ENCODE measurements at regions not wholly inside any gene's neighbourhood (a gene's known extent, or its start where the extent isn't known, plus 50 kb on each side); places are given as distances from the start of the nearest gene placed in this dataset.
"Not testable (repeated sequence)": the region's sequence is repeated elsewhere in the genome, so short reads cannot be mapped to it uniquely, and the experiment has no call there.

DNA sequence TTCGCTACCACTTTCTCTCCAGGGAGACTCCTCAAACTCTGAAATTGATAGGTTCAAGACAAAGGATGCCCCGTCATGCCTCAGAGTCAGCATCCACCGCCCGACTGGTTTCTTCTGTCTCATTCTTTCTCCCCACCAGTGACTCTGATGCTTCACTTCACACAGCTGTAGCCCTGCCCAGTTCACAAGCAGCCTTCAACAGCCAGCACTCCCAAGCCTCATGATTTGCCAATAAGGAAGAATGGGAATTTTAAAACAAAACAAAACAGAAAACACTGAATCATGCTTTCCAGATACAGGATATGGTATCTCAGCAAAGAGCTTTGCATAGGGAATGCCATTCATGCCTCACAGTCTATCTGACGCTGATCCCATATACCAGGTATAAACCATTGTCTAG is 371.2 kb upstream of the RORB start:
- in situ Hi-C loops (cut with MboI; ENCODE audit: low sequenced_read_pairs), result no loop called here

DNA sequence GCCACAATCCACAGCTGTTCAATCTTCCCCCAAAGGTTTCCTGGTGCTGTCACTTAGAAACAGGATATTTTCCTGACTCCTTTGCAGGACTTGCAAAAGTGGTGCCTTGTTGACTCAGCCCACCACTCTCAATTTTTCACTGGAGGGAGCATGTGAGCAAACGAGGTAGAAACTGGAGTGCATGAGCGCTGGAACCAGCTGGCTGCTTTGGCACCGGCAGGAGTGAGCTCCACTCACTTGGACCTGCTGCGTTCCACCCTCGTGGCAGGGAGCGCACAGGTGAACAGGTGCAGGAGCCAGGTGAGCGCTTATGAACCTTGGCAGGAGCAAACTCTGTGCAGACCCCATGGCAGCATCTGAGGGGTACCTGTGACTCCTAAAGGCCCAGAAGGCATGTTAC is 364.1 kb upstream of the RORB start:
- in situ Hi-C loops (cut with MboI; ENCODE audit: low sequenced_read_pairs), result no loop called here

DNA sequence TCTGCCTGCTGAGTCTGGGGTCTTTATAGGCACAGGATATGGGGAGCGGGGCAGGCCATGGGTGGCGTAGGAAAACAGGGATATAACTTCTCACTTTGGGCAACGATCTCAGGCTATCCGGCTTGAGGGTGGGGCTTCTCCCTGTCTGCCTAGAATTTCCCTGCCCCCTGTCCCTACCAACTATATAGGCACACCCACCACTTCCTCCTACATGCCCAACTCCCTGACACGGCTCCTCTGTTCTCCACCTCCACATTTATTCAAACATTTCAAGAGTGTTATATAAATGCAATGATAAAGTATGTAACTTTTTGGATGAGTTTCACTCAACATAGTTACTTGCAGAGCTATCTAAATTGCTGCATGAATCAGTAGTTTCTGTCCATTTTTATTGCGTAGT is 363.2 kb upstream of the RORB start:
- in situ Hi-C loops (cut with MboI; ENCODE audit: low sequenced_read_pairs), result no loop called here

DNA sequence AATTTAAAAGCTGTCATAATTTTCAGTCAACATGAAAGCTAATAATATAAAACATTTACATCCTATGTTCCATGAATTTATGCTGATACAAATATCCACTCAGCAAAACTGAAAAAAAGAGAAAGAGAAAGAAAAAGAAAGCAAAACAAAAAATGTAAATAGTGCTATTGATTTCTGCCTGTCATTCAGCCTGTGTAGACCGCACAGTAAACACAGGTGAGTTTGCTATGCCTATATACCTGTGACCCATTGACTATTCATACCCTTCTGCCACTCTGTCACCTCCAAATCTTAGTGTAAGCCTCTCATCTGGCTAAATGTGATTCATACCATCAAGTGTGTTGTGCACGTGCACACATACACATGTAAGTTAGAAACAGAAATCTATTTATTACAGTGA is 359.0 kb upstream of the RORB start:
- in situ Hi-C loops (cut with MboI; ENCODE audit: low sequenced_read_pairs), result no loop called here

DNA sequence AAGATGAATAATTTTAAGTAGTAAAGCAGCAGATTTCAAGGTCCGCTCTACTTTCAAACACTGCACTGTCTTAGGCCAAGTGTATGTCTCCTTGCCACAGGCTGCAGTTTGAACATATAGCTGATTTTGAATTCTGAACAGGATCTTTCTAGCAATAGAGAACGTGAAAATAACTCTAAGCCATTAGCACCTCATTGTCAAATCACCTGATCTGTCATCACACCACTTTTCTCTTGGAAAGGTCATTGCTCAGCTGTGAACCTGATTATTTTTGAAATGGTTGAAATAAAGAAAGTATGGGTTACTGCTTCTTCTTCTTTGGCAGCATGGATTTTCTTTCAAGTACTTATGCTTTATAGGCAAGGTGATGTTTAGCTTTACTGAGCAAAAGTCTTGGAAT is 357.0 kb upstream of the RORB start:
- in situ Hi-C loops (cut with MboI; ENCODE audit: low sequenced_read_pairs), result no loop called here

DNA sequence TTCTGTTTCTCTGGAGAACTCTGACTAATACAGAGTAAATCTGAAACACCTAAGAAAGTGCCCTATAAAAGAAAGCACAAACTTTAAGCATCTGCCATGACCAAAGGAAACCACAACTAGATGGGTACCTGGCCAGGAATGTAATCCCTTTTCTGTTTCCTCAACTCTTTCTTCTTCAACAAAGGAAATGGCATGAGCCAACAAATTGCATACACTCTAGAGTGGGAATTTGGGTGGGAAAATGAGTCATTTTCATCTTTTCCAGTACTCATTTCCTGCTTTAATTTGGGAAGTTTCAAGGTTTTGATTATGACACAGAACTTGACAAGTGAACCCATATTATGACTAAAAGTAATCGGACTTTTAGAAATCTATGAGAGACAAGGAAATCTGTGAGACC is 349.2 kb upstream of the RORB start:
- in situ Hi-C loops (cut with MboI; ENCODE audit: low sequenced_read_pairs), result no loop called here

DNA sequence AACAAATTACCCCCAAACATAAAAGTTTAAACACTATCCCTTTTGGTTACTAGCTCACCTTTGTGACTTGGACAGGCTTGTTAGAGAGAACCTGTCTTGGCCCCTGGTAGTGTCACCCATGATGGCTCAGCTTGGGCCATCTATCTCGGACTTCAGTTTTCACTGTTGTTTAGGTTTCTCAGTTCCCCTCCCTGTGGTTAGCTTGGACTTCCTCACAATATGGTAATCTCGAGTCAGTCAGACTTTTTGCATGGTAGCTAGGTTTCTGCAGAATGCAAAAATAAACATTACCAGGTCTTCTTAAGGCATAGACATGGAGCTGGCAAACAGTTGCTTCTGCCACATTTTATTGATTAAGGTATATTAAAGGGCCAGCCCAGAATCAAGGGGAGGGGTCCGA is 324.3 kb upstream of the RORB start:
- in situ Hi-C loops (cut with MboI; ENCODE audit: low sequenced_read_pairs), result no loop called here

DNA sequence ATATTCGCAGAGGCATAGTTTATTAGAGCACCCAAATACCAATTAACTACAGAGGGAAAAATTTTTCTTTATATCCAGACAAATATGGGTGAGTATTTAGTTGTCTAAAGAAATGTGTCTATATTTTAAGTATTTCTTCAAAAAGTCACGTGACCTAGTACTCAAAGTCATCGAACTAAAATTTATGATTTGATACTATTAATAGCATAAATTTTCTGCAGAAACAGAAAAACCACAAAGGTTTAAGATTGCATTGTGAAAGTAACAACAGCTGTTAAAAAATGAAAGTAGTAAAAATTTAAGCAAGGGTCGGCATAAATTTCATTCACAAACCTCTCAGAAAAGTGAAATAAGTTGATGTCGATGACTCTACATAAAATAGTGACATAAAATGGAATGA is 323.9 kb upstream of the RORB start:
- in situ Hi-C loops (cut with MboI; ENCODE audit: low sequenced_read_pairs), result no loop called here

DNA sequence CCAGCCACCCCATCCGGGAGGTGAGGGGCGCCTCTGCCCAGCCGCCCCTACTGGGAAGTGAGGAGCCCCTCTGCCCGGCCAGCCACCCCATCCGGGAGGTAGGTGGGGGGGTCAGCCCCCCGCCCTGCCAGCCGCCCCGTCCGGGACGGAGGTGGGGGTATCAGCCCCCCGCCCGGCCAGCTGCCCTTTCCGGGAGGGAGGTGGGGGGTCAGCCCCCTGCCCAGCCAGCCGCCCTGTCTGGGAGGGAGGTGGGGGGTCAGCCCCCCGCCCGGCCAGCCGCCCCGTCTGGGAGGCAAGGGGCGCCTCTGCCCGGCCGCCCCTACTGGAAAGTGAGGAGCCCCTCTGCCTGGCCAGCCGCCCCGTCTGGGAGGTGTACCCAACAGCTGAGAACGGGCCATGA is 299.4 kb upstream of the RORB start:
- in situ Hi-C loops (cut with MboI; ENCODE audit: low sequenced_read_pairs), result not testable (repeated sequence)

DNA sequence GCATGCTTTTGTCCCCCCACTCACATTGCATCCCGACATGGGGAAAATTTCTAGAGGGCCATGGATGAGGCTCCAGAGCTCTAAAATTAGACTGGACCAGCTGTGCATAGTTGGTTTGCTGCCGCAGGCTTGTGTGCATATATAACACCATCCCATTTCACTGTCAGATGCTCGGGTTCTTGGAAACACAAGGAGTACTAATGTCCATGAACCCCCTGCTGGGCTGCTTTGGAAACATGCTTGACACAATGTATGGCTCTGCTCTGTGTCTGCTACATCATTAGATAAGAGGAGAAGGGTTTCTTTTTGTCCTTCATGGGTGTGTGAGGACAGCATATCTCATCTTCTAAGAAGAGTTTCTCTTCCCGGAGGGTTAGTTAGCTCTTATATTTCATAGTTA is 292.1 kb upstream of the RORB start:
- in situ Hi-C loops (cut with MboI; ENCODE audit: low sequenced_read_pairs), result loop anchor here (25.0 kb wide), 1 partner anchor 107 kb away; no protein-coding TSS in a partner anchor

DNA sequence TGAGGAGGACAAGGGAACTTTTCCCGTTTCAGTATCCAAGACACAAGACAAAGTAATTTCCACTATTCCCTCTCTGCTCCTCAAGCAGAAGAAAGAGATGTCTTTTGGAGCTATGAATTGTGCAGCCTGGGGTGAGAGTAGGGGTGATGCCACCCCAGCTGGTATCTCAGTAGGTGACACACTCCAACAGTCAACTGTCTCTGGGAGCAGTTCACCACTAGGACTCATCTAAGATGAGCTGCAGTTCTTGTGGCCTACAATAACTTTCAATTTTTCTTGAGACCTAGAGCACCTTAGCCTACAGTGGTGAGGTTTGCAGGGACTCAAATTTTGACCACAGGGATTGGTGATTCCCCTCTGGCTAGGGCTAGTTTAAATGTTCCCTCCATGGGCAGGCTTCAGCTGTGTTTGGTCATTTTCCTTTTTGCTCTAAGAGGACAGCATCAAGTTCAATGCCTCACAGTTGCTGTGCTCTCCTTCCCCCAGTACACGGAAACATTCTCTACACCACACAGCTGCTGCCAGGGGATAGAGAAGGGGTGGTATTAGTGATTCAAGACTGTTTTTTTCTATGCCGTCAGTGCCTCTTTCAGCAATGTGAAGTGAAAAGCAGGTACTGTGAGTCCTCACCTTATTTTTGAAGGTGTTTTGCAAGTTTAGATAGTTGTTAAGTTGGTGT is 278.6 kb upstream of the RORB start:
- in situ Hi-C loops (cut with MboI; ENCODE audit: low sequenced_read_pairs), result loop anchor here (25.0 kb wide), 1 partner anchor 94 kb away; no protein-coding TSS in a partner anchor

DNA sequence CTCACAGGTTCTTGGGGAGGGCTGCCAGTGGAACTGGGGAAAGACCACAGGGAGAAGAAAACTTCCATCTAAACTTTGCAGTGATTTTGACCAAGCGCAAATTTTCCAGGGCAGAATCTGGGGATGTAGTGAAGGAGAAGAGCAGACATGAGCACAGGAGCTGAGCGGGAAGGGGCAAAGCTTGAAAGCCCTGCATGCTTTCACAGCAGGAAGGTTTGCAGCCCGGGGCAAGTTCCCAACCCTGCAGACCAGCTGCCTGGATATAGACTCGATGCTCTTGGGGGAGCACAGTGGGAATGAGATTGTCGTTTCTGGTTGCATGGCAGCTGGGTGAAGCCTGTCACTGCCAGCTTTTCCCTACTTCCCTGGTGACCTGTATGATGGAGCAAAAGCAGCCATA is 276.8 kb upstream of the RORB start:
- in situ Hi-C loops (cut with MboI; ENCODE audit: low sequenced_read_pairs), result loop anchor here (25.0 kb wide), 1 partner anchor 92 kb away; no protein-coding TSS in a partner anchor

DNA sequence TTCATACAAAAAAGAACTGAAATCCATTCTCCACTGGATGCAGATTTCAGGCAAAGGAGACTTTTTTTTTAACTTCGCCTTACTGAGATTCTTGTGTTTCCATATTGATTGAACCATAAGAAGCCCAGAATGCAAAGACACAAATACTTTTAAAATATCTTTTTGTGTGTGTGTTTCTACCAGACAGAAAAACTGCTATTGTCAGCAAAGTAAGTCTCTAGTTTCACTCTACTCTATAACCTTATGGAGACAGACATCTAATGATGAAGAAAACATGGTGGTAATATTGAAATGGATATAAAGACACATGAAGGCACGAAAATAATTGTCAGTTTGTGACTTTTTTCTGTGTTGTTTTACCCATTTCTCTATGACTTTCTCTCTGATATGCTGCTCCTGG is 260.3 kb upstream of the RORB start:
- in situ Hi-C loops (cut with MboI; ENCODE audit: low sequenced_read_pairs), result no loop called here

DNA sequence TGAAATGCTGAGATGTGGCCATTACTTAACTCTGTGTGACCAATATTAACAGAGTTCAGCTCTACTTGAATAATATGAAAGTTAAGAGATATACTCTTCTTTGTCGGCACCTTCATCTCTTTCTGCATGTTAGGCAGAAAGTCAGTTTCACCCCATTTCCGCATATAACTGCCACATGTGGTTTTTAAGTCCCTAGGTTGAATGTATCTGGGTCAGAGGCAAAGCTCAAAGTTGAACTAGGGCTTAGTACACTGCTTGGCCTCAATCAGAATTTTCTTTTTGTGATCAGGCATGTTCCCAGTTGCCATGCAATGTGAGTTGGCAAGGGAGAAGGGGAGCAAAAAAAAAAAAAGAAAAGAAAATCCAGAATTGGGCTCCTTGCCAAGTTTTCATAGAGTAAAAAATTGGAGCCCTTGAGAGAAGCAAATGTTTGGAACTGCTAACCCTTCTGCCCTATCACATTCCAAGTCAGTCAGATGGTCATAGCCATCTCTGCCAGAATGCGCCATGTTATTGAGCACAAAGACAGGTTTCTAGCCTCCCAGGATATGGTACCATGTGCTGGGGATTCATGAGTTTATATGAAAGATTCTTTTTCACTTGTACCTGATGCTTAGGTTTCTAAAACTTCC is 251.2 kb upstream of the RORB start:
- in situ Hi-C loops (cut with MboI; ENCODE audit: low sequenced_read_pairs), result no loop called here

DNA sequence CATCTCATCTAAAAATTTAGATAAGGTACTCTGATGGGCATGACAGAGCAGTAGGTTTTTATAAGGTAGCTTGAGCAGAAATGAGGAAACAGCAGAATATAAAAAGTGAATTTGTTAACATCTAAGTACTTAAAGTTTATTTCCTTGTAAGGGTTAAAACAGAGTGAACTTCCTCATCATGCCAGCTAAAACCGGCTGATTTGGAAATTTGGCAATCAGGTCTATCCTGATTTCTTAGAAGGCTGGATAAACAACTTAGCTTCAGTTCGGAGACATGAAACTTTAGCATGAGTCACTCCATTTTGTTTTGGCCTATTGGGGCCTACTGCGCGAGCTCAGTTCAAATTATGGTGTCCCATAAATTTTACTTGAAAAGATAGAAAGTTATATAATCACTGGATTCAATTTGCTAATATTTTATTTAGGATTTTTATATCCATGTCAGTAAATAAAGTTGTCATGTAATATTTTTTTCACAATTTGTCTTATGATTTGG is 241.6 kb upstream of the RORB start:
- in situ Hi-C loops (cut with MboI; ENCODE audit: low sequenced_read_pairs), result no loop called here

DNA sequence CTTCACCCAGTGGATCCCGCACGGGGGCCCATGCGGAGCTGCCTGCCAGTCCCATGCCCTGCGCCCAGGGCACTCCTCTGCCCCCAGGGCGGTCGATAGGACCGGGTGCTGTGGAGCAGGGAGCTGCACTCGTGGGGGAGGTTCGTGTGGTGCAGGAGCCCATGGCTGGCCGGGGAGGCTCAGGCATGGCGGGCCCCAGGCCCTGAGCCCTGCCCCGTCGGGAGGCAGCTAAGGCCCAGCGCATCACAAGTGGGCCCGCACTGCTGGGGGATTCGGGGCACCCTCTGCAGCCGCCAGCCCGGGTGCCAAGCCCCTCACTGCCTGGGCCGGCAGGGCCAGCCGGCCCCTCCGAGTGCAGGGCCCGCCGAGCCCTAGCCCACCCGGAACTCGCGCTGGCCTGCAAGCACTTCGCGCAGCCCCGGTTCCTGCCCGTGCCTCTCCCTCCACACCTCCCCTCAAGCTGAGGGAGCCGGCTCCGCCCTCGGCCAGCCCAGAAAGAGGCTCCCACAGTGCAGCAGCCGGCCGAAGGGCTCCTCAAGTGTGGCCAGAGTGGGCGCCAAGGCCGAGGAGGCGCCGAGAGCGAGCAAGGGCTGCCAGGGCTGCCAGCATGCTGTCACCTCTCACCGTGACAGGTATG is 221.1 kb upstream of the RORB start:
- in situ Hi-C loops (cut with MboI; ENCODE audit: low sequenced_read_pairs), result no loop called here

DNA sequence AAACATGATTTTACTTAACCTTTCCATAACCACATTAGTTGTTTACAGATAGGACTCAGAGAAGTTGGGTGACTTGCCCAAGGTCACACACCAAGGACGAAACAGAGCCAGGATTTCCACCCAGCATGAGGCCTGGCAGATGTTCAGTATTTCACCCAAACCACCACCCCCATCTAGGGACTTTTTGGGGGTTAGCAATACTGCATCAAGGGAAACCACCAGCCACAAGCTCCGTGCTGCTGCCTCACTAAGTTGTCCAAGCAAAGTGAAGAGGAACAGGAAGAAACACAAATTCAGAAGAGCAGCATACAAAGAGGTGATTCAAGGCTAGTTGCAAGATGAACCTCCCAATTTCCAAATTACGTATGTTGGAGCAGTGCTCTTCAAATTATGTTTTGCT is 219.6 kb upstream of the RORB start:
- in situ Hi-C loops (cut with MboI; ENCODE audit: low sequenced_read_pairs), result no loop called here

DNA sequence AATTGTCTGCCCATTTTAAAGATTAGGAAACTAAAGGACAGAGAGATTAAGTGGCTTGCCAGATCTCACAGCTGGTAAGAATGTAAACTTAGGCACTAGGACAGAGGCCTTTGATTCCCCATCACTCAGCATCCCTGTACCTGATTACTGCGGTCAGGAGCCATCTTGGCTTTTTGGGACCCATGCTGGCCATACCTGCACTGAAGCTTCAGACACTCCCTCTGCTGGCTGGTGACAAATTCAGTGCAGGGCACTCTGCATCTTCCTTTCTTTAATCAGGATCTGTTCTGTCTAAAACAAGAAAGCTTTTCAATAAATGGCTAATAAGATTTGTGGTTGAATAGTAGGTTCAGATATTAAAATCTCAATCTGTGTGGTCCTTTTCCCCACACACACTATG is 215.5 kb upstream of the RORB start:
- in situ Hi-C loops (cut with MboI; ENCODE audit: low sequenced_read_pairs), result no loop called here

DNA sequence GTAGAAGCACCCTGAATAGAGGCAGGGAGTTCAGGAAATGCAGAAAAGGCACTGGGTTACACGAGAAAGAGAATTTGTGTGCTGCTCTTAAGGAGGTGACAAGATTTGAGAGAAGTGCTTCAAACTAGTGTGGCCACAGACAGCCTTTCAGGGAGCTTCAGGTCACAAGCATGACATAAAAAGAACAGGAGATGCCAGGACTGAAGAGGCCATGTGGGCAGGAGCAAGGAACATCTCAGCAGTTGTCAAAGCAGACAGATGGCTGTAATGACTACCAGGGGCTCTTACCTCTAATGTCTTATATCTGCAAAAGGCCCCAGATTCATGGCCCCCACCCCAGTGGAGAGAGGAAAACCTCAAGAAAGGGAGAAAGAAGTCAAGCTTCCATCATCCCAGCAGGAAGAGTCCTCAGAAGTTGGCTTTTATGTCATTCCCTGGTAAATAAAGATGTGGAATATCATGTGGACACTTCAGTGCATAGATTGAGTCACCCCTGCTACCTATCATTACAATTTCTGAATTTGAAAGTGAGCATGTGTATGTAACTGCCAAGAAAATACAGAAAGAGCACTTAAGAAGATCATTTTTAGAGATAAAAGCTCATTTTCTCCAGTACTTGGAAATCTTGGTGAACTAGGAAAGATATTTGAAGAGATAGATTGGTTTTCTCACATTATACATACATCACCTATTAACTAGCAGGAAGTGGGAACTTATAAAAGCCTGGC is 214.4 kb upstream of the RORB start:
- in situ Hi-C loops (cut with MboI; ENCODE audit: low sequenced_read_pairs), result no loop called here

DNA sequence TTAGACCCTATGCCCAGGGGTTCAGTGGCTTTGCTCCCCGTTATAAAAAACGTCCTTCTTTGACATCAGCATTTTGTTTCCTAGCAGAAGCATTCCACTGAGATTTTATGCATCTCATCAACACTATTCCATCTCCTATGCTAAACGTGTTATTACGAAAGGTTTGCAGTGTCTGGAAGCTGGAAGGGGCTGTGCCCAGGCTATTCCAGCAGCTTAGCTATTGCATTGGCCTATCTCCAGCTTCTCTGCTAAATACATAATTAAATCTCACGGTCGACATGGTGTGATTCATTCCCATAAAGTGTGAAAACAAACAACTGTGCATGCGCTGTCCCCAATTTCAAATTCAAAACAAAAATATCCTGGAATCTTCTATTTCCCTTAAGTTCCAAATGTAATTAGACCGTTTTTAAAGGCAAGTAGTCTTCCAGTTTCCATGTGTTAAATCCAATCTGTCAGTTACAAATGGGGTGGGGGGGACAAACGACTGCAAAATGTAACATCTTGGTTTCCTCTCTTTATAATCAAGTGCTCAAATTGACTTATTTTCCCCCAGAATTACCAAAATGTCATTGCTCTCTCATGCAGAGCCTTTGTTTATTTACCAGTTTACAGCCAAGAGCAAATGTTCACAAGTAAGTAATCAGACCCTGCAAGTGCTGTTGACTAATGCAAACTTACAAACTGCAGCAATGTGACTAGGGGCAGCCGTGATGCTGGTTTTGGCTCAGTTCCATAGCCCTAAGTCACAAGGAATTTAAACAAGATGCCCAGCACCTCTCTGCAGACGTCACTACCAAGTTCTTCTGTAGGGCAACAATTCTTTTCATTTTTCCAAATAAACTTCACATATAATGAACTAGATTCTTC is 212.3 kb upstream of the RORB start:
- in situ Hi-C loops (cut with MboI; ENCODE audit: low sequenced_read_pairs), result no loop called here

DNA sequence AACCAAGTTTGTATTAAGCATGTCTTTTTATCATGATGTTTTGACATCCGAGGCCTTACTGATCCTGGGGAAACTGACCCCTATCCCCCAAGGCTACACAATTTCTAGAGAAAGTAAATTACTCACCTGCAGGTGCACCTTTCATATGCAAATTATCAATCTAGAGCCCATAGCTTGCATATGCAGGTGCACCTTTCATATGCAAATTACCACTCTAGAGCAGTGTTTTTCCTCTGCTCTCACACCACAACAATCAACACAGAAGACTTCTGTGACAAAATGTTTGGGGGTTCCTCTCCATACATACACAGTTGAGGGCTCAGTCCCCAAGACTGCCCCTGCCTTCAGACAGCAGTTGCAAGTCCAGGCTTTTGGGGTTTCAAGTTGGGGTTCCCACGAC is 203.7 kb upstream of the RORB start:
- in situ Hi-C loops (cut with MboI; ENCODE audit: low sequenced_read_pairs), result no loop called here
